ENCODE measurements at regions not wholly inside any gene's neighbourhood (a gene's known extent, or its start where the extent isn't known, plus 50 kb on each side); places are given as distances from the start of the nearest gene placed in this dataset.

DNA sequence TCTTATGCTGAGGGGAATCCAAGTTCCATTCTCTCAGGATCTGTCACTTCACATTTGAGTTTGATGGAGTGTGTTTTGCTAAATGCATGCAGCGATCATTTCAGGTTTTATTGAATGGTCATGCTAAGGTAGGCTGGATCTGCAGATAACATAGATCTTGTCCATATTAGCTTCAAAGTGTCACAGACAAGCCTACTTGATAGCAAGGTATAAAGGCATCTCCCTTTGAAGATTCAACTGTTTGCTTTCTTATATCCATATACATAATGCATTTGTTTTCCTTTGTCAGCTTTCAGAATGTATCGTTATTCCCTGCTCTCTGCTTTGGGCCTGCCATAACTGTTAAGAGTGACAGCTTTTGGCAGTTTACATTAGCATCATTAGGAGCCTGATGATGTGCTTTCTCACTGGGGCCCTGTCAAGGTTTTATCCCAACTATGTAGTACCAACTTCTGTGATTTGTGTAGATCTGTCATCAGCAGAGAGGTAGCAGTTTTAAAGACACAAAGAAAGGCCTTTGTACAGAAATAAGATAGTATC lies 604.3 kb upstream of the CDH7 start:
- TF ChIP-seq, protein P1, sequence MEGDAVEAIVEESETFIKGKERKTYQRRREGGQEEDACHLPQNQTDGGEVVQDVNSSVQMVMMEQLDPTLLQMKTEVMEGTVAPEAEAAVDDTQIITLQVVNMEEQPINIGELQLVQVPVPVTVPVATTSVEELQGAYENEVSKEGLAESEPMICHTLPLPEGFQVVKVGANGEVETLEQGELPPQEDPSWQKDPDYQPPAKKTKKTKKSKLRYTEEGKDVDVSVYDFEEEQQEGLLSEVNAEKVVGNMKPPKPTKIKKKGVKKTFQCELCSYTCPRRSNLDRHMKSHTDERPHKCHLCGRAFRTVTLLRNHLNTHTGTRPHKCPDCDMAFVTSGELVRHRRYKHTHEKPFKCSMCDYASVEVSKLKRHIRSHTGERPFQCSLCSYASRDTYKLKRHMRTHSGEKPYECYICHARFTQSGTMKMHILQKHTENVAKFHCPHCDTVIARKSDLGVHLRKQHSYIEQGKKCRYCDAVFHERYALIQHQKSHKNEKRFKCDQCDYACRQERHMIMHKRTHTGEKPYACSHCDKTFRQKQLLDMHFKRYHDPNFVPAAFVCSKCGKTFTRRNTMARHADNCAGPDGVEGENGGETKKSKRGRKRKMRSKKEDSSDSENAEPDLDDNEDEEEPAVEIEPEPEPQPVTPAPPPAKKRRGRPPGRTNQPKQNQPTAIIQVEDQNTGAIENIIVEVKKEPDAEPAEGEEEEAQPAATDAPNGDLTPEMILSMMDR (conservative IDR thresholded peaks at IDR 0.05 in 1 of 2, IDR thresholded peaks at IDR 0.05 in 1 of 2; ENCODE audit: low read depth in 1 of 2, low read length in 2 of 2), result no peak
- TF ChIP-seq EZH2 (IDR thresholded peaks at IDR 0.05; ENCODE audit: low read length, missing control alignments), result no peak

All from fibroblast of lung (primary cell).